ENCODE measurements at regions not wholly inside any gene's neighbourhood (a gene's known extent, or its start where the extent isn't known, plus 50 kb on each side); places are given as distances from the start of the nearest gene placed in this dataset.

DNA sequence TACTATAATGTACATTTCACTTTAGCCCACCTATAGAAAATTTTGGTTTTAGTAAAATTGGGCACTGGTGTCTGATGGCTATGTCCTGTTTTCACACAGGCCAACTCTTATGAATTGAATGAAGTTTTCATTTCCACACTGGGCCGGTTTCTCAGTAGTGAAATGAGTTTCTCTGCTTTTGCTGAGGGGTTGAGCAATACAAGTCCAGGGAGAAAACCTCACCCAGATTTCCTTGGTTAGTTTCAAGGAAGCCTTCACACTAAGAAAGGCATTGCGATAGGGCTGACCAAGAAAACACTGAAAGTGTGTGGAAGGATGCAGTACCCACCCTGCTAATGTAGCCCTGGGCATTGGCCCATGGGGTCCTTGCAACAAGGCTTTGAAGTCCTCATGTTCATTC, 331.5 kb upstream of the CFAP20DC start:
- TF ChIP-seq POLR2A (IDR thresholded peaks at IDR 0.05; ENCODE audit: low read depth, low read length) (no peak), POLR2AphosphoS5 (IDR thresholded peaks at IDR 0.05; ENCODE audit: low read depth, low read length) (no peak)

Data from GM12892 (cell line).